ENCODE measurements at regions not wholly inside any gene's neighbourhood (a gene's known extent, or its start where the extent isn't known, plus 50 kb on each side); places are given as distances from the start of the nearest gene placed in this dataset.

DNA sequence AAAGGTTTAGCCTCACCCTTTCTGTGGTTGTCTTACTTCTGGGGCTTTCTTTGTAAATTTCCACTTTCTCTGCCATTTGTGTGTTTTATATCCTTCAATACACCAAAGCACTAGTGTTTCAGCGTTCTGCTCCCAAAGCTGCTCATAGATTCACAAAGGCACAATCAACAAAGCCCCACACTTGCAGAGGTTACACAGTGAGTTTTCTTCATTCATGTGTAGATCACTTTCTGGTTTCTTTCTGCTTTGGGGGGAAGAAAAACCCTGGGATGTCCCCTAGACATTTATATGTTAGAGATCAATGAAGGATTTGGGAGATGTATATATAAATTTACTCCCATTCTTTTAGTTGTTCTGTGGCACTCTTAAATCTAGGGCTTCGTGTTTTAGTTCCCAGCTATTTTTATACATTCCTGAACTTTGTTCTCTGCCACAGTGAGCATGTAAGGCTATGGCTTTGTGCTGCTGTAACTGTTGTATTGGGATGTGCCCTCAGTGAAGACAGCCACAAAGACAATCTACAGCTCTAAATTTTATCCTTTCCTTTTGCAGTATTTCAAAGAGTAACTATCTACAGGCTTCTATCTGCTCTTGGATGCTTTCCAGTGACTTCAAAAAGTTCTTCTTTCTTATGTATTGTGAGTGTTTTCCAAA lies 636.5 kb downstream of the ZBBX start:
- POLR2A ChIA-PET: no interaction called here
- no peak overlapping the region for H3K4me3 Mint-ChIP-seq (ENCODE audit: unreplicated experiment)
- H3K27me3 Mint-ChIP-seq (ENCODE audit: insufficient read depth, unreplicated experiment): no peaks in the 10 kb centered on the region
- peaks cover 13% of the 10 kb centered on the region for H3K4me1 Mint-ChIP-seq (ENCODE audit: insufficient read depth, unreplicated experiment)
- no peak overlapping the region for H3K27ac Mint-ChIP-seq (ENCODE audit: low read depth, unreplicated experiment)
- no TSS peak for BruUV-seq (replicated peaks)
- TF ChIP-seq, protein P1, sequence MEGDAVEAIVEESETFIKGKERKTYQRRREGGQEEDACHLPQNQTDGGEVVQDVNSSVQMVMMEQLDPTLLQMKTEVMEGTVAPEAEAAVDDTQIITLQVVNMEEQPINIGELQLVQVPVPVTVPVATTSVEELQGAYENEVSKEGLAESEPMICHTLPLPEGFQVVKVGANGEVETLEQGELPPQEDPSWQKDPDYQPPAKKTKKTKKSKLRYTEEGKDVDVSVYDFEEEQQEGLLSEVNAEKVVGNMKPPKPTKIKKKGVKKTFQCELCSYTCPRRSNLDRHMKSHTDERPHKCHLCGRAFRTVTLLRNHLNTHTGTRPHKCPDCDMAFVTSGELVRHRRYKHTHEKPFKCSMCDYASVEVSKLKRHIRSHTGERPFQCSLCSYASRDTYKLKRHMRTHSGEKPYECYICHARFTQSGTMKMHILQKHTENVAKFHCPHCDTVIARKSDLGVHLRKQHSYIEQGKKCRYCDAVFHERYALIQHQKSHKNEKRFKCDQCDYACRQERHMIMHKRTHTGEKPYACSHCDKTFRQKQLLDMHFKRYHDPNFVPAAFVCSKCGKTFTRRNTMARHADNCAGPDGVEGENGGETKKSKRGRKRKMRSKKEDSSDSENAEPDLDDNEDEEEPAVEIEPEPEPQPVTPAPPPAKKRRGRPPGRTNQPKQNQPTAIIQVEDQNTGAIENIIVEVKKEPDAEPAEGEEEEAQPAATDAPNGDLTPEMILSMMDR (IDR thresholded peaks at IDR 0.05; ENCODE audit: unreplicated experiment): no peak
- intact Hi-C loops (cut with micrococcal nuclease): no loop called here
- no peaks in the 10 kb centered on the region for H3K9me3 Mint-ChIP-seq (ENCODE audit: unreplicated experiment)
- CTCF ChIA-PET: interaction anchor here (0.6 kb wide), 1 partner anchor 665 kb away, joined by 4 read pairs; no protein-coding TSS in a partner anchor
- DNase-seq (ENCODE audit: unreplicated experiment): no peak
- H3K36me3 Mint-ChIP-seq (ENCODE audit: insufficient read depth, unreplicated experiment): no peaks in the 10 kb centered on the region

DNA sequence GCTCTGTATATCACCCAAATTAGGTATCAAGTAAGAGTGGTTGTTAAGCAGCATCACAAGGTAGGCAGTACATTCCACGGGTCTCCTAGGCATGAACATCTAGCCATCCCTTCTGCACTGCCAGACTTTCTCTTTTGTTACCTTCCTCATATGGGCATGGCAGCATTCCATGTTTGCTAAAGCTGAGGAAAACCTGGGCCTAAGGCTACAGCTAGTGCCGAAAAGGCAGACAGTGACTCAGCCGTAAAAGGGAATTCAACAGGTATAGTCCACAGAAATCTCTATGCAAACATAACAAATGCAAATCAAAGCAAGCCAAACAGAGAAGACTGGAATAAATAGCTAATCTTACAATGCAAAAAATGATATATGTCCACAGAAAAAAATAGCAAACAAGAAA lies 645.4 kb downstream of the ZBBX start:
- Mint-ChIP-seq H3K9me3 (ENCODE audit: unreplicated experiment) (no peaks in the 10 kb centered on the region), H3K4me1 (ENCODE audit: insufficient read depth, unreplicated experiment) (peaks cover 13% of the 10 kb centered on the region), H3K4me3 (ENCODE audit: unreplicated experiment) (no peak overlapping the region), H3K27ac (ENCODE audit: low read depth, unreplicated experiment) (no peak overlapping the region), H3K36me3 (ENCODE audit: insufficient read depth, unreplicated experiment) (no peaks in the 10 kb centered on the region), H3K27me3 (ENCODE audit: insufficient read depth, unreplicated experiment) (no peaks in the 10 kb centered on the region)
- TF ChIP-seq, protein P1 (IDR thresholded peaks at IDR 0.05; ENCODE audit: unreplicated experiment): no peak
- peak; percentile 35 for DNase-seq (ENCODE audit: unreplicated experiment)
- intact Hi-C loops (cut with micrococcal nuclease): no loop called here
- CTCF ChIA-PET: interaction anchor here (0.6 kb wide), 1 partner anchor 44 kb away, joined by 4 read pairs; no protein-coding TSS in a partner anchor
- BruUV-seq (replicated peaks): no TSS peak
- POLR2A ChIA-PET: interaction anchor here (0.6 to 0.7 kb wide), 3 partner anchors 23 to 329 kb away, joined by 4 to 5 read pairs (median 5); no protein-coding TSS in a partner anchor

DNA sequence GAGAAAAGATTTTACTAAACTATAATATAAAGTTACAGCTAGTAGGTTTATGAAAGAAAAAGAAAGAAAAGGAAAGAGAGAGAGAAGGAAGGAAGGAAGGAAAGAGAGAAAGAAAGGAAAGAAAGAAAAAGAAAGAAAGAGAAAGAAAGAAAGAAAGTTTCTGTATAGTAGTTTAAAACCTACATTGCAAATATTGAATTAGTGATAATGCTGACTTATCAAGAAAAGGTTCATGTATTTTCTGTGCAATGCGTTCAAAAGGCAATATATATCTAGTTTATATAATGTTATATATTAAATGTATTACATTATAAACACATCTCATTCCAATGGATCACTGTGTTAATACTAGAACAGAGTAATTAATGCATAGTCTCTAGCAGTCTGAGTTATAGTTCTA lies 648.4 kb downstream of the ZBBX start:
- Mint-ChIP-seq H3K4me1 (ENCODE audit: insufficient read depth, unreplicated experiment) (no peaks in the 10 kb centered on the region), H3K36me3 (ENCODE audit: insufficient read depth, unreplicated experiment) (no peaks in the 10 kb centered on the region), H3K27ac (ENCODE audit: low read depth, unreplicated experiment) (no peak overlapping the region), H3K9me3 (ENCODE audit: unreplicated experiment) (no peaks in the 10 kb centered on the region), H3K4me3 (ENCODE audit: unreplicated experiment) (no peak overlapping the region), H3K27me3 (ENCODE audit: insufficient read depth, unreplicated experiment) (no peaks in the 10 kb centered on the region)
- DNase-seq (ENCODE audit: unreplicated experiment): no peak
- ChIA-PET POLR2A (no interaction called here), CTCF (no interaction called here)
- intact Hi-C loops (cut with micrococcal nuclease): no loop called here
- TF ChIP-seq, protein P1 (IDR thresholded peaks at IDR 0.05; ENCODE audit: unreplicated experiment): no peak
- BruUV-seq (replicated peaks): no TSS peak

DNA sequence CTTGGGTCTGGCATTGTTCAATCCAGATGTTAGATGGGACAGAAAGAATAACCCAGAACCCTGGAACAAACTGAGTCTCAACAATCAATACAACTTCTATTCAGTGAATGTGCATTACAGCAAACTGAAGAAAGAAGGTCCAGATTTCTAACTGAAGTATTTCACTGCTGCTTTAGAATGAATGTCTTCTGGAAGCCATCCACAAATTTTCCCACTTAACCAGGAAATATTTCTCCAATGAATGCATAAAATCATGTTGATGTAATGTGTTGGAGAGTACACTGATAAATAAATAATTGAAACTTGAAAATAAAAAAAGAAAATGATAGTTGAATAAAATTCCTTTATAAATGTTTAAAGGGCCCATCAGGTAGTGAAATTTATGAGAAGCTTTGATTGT lies 658.6 kb downstream of the ZBBX start:
- BruUV-seq (replicated peaks): no TSS peak
- Mint-ChIP-seq H3K4me3 (ENCODE audit: unreplicated experiment) (no peak overlapping the region), H3K27ac (ENCODE audit: low read depth, unreplicated experiment) (no peak overlapping the region), H3K9me3 (ENCODE audit: unreplicated experiment) (no peaks in the 10 kb centered on the region), H3K36me3 (ENCODE audit: insufficient read depth, unreplicated experiment) (no peaks in the 10 kb centered on the region), H3K4me1 (ENCODE audit: insufficient read depth, unreplicated experiment) (no peaks in the 10 kb centered on the region), H3K27me3 (ENCODE audit: insufficient read depth, unreplicated experiment) (no peaks in the 10 kb centered on the region)
- intact Hi-C loops (cut with micrococcal nuclease): no loop called here
- CTCF ChIA-PET: interaction anchor here (0.7 kb wide), 1 partner anchor 826 kb away, joined by 5 read pairs; no protein-coding TSS in a partner anchor
- TF ChIP-seq, protein P1 (IDR thresholded peaks at IDR 0.05; ENCODE audit: unreplicated experiment): no peak
- DNase-seq (ENCODE audit: unreplicated experiment): no peak
- POLR2A ChIA-PET: no interaction called here
